ENCODE measurements at regions not wholly inside any gene's neighbourhood (a gene's known extent, or its start where the extent isn't known, plus 50 kb on each side); places are given as distances from the start of the nearest gene placed in this dataset.

- DNase-seq (ENCODE audit: low read depth, low spot score): no peak
Measured at GRCh38 chr14:71703477-71703876, 228.8 kb upstream of the RGS6 start.

- no peak for DNase-seq (ENCODE audit: low read depth, low spot score)
Measured at GRCh38 chr14:71704210-71704609, 228.0 kb upstream of the RGS6 start.

- DNase-seq (ENCODE audit: low read depth, low spot score): no peak
Measured at GRCh38 chr14:71705460-71705859, 226.8 kb upstream of the RGS6 start.

- no peak for DNase-seq (ENCODE audit: low read depth, low spot score)
Measured at GRCh38 chr14:71709076-71709475, 223.2 kb upstream of the RGS6 start.

GRCh38 chr14:71709987-71710386 lies 222.2 kb upstream of the RGS6 start:
- no peak for DNase-seq (ENCODE audit: low read depth, low spot score)

GRCh38 chr14:71711125-71711524 lies 221.1 kb upstream of the RGS6 start:
- no peak for DNase-seq (ENCODE audit: low read depth, low spot score)

GRCh38 chr14:71711619-71712018 lies 220.6 kb upstream of the RGS6 start:
- no peak for DNase-seq (ENCODE audit: low read depth, low spot score)

GRCh38 chr14:71712478-71712877 lies 219.8 kb upstream of the RGS6 start:
- DNase-seq (ENCODE audit: low read depth, low spot score): no peak

- no peak for DNase-seq (ENCODE audit: low read depth, low spot score)
Measured at GRCh38 chr14:71713016-71713415, 219.2 kb upstream of the RGS6 start.

- DNase-seq (ENCODE audit: low read depth, low spot score): no peak
Measured at GRCh38 chr14:71713451-71713850, 218.8 kb upstream of the RGS6 start.

GRCh38 chr14:71714225-71714624 lies 218.0 kb upstream of the RGS6 start:
- no peak for DNase-seq (ENCODE audit: low read depth, low spot score)

GRCh38 chr14:71716041-71716772 lies 216.0 kb upstream of the RGS6 start:
- no peak for DNase-seq (ENCODE audit: low read depth, low spot score)

GRCh38 chr14:71720978-71721624 lies 211.1 kb upstream of the RGS6 start:
- peak; percentile 64 for DNase-seq (ENCODE audit: low read depth, low spot score)

GRCh38 chr14:71721791-71722190 lies 210.4 kb upstream of the RGS6 start:
- no peak for DNase-seq (ENCODE audit: low read depth, low spot score)

GRCh38 chr14:71722885-71723284 lies 209.3 kb upstream of the RGS6 start:
- no peak for DNase-seq (ENCODE audit: low read depth, low spot score)

- DNase-seq (ENCODE audit: low read depth, low spot score): no peak
Measured at GRCh38 chr14:71725922-71726579, 206.2 kb upstream of the RGS6 start.

- DNase-seq (ENCODE audit: low read depth, low spot score): no peak
Measured at GRCh38 chr14:71726580-71727021, 205.6 kb upstream of the RGS6 start.

- no peak for DNase-seq (ENCODE audit: low read depth, low spot score)
Measured at GRCh38 chr14:71728386-71728785, 203.8 kb upstream of the RGS6 start.

- DNase-seq (ENCODE audit: low read depth, low spot score): no peak
Measured at GRCh38 chr14:71729596-71729995, 202.6 kb upstream of the RGS6 start.

- no peak for DNase-seq (ENCODE audit: low read depth, low spot score)
Measured at GRCh38 chr14:71730471-71730870, 201.8 kb upstream of the RGS6 start.

GRCh38 chr14:71731096-71731495 lies 201.1 kb upstream of the RGS6 start:
- DNase-seq (ENCODE audit: low read depth, low spot score): no peak

- no peak for DNase-seq (ENCODE audit: low read depth, low spot score)
Measured at GRCh38 chr14:71733210-71733883, 198.9 kb upstream of the RGS6 start.

Data from iPS DF 19.7 (cell line).